ENCODE measurements at regions not wholly inside any gene's neighbourhood (a gene's known extent, or its start where the extent isn't known, plus 50 kb on each side); places are given as distances from the start of the nearest gene placed in this dataset.
"Not testable (repeated sequence)": the region's sequence is repeated elsewhere in the genome, so short reads cannot be mapped to it uniquely, and the experiment has no call there.

DNA sequence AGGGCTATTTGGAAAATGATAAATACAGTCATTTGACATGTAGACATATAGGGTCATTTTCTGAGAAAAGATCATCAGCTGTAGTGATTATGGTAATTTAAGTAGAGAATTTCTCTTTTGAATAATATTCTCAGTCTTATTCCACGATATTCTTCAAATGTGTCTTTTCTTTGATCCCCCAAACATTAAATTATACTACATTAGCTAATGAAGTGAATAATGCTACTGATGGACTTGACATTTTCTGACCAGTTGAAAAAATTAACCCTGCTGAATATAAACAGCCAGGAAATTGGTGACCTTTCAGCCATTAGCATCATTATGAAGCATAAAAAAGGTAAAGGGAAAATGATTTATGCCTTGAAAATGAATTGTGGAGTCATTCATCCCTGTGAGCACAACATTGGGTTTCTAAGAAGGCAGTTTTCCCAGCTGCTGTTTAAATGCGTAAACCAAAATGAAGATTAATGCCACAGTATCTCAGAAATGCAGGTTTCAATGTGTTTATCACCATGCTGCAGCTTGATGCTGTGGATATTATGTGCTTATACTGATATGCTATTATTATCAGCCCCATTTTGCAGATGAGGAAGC lies 489.1 kb downstream of the KCTD16 start:
- no peak for DNase-seq (ENCODE audit: low read depth)

DNA sequence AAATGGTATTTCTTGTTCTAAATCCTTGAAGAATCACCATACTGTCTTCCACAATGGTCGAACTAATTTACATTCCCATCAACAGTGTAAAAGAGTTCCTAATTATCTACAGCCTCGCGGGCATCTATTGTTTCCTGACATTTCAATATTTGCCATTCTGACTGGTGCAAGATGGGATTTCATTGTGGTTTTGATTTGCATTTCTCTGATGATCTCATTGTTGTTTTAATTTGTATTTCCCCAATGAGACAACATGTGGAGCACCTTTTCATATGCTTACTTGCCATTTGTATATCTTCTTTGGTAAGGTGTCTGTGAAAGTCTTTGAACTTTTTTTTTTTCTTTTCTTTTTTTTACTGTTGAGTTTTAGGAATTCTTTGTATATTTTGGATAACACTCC lies 473.6 kb downstream of the KCTD16 start:
- DNase-seq (ENCODE audit: low read depth), result no peak

DNA sequence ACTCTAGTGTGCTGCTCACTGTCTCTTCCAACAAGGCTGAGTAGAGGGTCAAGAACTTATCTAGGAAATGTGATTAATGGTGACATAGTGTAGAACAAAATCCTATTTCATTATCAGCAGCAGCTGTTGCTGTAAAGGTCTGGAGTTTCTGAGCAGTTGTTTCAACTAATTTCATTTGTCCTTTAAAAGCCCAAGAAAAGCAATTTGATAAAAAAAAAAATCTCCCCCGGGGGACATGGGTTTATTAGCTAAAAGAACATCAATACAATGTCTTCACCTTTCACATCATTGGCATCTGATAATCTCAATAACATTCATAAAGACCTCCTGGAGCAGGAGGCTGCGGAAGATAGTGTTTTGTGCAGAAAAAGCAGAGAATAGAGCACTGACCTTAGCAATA lies 468.1 kb downstream of the KCTD16 start:
- no peak for DNase-seq (ENCODE audit: low read depth)

- DNase-seq (ENCODE audit: low read depth), result no peak
These were observed 463.5 kb downstream of the KCTD16 start for GRCh38 chr5:144634138-144634537.

- no peak for DNase-seq (ENCODE audit: low read depth)
These were observed 427.9 kb downstream of the KCTD16 start for GRCh38 chr5:144598451-144599068.

DNA sequence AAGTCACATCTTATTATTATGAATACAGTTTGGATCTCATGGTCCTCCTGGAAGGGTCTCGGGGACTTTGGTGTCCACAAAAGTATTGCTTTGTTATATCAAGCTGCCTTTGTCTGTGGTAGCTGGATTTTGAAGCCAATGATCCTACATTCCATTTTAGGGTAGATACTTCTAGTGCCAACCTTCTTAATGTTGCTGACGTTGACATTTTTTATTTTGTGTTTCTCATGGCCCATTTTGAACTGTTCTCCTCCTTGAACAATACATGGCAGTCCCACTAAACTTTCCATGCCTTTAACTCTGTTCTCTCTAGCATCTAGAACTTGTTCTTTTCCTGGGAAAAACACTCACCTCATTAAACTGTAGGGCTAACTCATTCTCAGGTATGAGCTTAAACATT lies 425.8 kb downstream of the KCTD16 start:
- DNase-seq (ENCODE audit: low read depth), result no peak

DNA sequence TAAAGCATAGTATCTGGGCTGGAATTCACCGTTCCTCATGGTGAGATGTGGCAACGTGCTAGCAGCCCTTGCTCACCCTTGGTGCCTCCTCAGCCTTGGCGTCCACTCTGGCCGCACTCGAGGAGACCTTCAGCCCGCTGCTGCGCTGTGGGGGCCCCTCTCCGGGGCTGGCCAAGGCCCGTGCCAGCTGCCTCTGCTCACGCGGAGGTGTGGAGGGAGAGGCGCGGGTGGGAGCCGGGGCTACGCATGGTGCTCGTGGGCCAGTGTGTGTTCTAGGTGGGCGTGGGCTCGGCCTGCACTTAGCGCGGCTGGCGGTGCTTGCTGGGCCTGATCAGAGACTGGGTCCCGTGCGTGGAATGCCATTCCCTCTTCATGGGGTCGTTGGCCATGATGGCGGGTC lies 424.2 kb downstream of the KCTD16 start:
- DNase-seq (ENCODE audit: low read depth), result no peak

- not testable (repeated sequence) for DNase-seq (ENCODE audit: low read depth)
These were observed 423.6 kb downstream of the KCTD16 start for GRCh38 chr5:144594234-144594633.

GRCh38 chr5:144585681-144586080 lies 415.0 kb downstream of the KCTD16 start:
- no peak for DNase-seq (ENCODE audit: low read depth)

GRCh38 chr5:144583541-144584449 lies 413.1 kb downstream of the KCTD16 start:
- DNase-seq (ENCODE audit: low read depth), result no peak

DNA sequence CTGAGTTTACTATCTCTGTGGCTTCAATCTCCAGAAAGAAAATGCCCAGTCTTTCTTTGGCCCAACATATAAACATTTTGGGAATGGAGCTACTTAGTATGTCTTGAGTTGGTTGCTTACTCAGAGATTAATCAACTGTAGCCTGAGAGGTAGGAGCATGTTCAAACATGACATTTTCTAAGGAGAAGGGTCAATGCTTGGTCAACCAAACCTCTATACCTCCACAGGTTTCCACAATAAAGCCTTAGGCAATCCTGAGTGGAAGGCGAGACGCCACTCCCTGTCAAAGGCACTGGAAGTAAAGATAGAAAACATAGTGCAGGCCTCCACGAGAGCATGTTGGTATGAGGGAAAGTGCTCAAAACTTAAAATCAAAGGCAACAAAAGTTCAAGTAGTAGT lies 411.4 kb downstream of the KCTD16 start:
- no peak for DNase-seq (ENCODE audit: low read depth)

GRCh38 chr5:144581044-144581443 lies 410.4 kb downstream of the KCTD16 start:
- no peak for DNase-seq (ENCODE audit: low read depth)

GRCh38 chr5:144577676-144578075 lies 407.0 kb downstream of the KCTD16 start:
- DNase-seq (ENCODE audit: low read depth), result no peak

DNA sequence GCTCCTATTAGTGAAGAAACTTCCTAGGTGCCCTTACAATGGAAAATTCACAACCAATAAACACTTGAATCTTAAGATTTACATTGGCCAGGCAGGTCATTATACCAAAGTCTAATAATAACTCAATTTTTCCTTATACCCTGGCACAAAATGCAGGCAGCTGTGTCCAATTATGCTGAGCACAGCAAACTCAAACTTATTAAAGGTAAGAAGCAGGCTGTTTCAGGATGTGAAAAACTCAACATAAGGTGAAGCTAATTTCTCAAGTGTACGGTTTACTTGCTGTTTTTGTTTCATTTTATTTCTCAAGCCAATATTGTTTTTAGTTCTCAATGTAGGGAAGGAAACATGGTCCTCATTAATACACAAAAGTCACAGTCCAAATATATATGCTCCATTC lies 405.1 kb downstream of the KCTD16 start:
- no peak for DNase-seq (ENCODE audit: low read depth)

- no peak for DNase-seq (ENCODE audit: low read depth)
These were observed 396.7 kb downstream of the KCTD16 start for GRCh38 chr5:144567421-144567780.

- no peak for DNase-seq (ENCODE audit: low read depth)
These were observed 396.2 kb downstream of the KCTD16 start for GRCh38 chr5:144566747-144567420.

GRCh38 chr5:144549580-144549979 lies 378.9 kb downstream of the KCTD16 start:
- DNase-seq (ENCODE audit: low read depth), result no peak

GRCh38 chr5:144548936-144549335 lies 378.3 kb downstream of the KCTD16 start:
- no peak for DNase-seq (ENCODE audit: low read depth)

DNA sequence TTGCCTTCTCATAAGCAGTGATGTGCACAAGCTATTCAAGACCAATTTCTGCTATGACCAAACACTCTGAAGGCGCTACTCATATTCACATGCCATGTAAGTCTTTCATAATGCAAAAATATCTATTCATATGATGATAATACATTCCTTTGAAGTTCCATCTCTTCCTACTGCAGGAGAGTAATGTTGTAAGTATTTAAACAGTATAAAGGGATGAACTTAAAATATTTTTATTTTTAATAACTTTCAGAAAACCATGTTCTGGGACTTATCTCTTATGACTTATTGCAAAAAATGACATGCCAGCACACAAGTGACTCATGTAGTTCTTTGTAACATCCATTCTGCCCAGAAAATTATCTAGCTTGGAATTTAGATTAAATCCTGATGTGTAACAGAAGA lies 376.4 kb downstream of the KCTD16 start:
- DNase-seq (ENCODE audit: low read depth), result no peak

DNA sequence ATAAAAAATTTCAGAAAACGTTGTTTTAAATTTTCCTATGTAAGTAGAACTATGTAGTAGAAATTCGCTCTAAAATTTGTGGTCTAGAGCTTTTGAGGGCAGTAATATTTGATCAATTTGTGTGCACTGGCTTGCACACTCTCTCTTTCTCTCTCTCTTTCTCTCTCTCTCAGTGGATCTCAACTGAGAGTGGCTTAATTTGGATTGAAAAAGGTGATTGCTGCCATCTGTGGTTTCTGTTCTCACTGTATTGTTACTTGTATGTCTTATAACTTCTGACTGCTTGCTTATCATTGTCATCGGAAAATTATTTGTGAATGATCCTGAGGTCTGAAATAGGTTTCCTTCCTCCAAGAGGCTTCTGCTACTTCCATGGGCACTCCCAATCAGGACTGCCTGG lies 368.2 kb downstream of the KCTD16 start:
- DNase-seq (ENCODE audit: low read depth), result no peak
